ENCODE measurements at regions not wholly inside any gene's neighbourhood (a gene's known extent, or its start where the extent isn't known, plus 50 kb on each side); places are given as distances from the start of the nearest gene placed in this dataset.
A peak's percentile ranks its signal among the peaks of the same experiment; 100 is the strongest.
"Not testable (repeated sequence)": the region's sequence is repeated elsewhere in the genome, so short reads cannot be mapped to it uniquely, and the experiment has no call there.

DNA sequence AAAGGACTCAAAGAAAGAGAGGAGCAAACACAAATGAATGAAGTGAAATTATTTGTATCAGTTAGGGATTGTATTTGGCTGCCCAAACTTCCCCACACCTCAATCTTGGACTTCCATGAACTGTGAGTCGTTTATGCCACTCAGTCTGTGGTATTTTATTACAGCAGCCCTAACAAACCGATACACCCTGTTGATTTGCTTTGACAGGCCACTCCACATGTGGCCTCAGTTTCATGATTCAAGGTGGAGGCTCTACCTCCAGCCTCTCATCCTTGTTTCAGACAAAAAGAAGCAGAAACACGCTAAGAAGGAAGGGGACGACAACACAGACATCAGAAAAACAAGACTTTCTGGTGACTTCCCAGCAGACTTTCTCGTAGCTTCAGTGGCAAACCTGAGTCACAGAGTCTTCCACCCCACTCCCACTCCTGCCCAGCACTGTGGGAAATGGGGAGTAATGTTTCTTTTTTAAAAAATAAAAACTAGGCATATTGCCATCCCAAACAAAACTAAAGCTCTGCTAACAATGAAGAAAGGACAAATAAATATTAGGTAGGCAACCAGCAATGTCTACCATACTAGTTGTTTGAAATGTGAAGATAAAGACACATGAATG is 52.2 kb upstream of the ABCA1 start:
- DNase-seq = no peak

DNA sequence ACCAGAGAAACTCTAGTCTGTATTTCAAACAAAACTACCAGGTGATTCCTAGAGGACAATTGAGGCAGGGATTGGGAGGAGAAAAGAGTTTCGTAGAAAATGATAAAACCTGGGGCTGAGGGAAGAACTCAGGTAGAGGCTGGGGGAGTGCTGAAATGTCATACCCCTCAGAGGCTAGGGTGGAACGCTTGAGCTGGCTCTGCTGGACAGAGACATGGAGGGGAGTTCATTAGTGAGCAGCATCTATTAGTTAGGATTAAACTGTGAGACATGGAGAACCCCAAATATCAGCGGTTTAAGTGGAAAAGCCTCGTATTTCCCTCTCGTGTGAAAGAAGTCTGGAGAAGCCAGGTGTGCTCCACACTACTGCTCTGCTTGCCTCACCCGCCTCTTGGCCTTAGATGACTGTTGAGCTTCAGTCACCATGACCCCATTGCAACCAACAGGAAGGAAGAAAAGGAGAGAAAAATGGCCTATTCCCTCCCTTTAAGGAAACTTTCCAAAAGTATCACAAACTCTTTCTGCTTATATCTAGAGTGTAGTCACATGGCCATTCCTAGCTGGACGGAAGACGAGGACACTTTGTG is 53.7 kb upstream of the ABCA1 start:
- DNase-seq = no peak

DNA sequence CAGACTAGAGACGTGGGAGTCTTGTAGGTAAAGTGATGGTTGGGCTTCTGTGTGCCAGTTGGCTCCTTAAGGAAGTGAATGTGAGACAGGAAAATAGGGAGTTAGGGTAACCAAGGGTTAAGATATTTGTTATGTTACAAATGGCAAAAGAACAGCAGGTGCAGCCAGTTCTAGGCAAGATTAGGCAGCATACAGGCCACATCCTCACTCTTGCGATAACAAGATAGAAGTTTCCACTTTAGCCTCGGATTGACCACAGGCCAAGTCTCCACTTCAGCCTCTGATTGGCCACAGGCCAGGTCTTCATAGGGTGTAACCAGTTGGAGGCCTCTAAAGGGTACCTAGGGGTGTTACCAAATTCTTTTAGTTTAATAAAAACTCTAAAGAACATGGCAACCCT is 54.6 kb upstream of the ABCA1 start:
- DNase-seq = no peak

DNA sequence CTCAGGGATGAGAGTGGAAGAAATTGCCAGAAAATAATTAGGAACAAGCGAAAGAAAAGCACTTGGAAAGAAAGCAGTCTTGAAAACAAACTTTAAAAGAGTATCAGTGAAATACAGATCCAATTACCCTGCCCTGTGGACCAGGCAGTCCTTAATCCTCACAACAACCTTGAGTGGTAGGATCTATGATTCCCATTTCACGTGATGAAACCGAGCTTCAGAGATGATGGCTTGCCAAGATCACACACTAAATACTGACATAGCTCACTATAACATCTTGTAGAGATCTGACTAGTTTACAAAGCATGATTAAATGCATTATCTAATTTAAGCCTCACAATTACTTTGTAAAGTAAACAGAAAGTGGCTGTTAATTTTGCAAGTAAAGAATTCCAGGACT is 55.5 kb upstream of the ABCA1 start:
- DNase-seq = no peak

DNA sequence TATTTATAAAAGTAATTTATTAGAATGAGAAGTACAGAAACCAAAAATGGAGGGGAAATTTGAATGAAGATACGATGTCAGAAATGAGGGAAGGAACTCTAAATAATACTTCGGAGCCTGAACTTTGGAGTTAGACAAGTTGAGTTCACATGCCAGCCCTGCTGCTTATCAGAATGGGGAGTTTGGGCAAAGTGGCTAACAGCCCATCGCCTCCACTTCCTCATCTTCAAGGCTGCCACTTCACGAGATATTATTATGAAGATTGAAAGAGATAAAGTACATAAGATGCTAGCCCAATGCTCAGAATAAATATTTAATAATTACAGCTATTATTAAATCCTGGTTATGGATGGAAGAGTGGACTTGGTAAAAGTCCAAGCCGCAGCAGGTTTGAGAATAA is 56.2 kb upstream of the ABCA1 start:
- no peak for DNase-seq

DNA sequence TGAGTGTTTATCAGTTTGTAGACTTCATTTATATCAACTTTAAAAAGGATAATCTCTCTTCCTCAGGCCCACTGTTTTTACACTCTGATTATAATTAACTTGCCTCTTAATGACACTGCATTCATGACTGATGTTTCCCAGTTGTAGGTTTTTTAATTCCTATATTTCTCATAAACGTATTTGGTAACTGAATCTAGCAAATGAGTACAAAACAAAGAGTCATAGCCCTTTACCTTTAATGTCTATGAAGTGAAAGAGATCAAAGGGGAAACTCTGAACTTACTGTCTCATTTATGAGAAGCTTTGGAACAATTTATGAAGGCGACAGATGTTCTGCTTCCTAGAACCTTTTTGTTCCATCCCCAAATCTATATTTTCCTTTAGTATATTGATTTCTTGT is 56.6 kb upstream of the ABCA1 start:
- no peak for DNase-seq

DNA sequence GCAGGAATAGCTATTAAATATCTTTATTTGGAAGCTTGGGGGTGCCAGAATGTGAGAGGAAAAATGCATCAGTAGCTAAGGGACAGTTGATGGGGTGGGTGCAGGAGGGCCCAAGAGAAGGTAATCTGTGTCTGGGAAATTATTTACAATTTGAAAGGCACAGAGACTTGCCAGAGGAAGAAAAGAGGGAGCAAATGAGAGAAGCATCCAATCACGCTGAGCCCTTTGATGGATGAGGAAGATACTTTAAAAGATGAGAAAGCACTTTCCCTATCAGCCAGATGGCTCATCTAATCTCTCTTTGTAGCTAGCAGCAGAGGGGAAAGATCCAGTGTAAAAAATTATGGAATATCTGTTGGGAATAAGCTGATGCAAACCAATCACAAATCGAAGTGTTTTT is 57.0 kb upstream of the ABCA1 start:
- DNase-seq = no peak

DNA sequence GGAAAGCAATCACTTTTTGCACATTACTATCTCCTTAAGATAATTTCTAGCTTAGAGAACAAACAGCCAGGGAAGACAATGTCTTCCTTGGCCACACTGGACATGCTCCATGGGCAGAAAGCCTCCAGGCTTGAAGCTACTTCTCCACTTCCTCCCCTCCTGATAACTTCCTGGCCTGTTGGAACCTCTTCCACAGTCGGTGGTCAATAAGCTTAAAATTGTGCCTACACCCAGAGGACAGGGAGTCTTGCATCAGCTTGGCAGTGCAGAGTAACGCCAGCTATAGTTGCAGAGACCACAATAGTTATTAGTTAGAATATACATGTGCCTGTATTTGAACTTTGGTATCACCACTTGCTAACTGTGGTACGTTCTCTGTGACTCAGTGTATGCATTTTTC is 58.1 kb upstream of the ABCA1 start:
- no peak for DNase-seq

DNA sequence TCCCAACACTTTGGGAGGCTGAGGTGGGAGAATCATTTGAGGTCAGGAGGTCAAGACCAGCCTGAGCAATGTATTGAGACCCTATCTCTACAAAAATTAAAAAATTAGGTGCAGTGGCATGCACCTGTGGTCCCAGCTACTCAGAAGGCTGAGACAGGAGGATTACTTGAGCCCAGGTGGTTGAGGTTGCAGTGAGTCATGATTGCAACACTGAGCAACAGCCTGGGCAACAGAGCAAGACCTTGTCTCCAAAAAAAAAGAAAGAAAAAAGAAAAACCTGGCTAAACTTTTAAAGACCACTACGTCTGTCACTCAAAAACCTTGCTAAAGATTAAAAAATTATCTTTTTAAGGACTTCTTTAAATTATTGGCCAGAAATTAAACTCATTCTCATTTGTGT is 59.8 kb upstream of the ABCA1 start:
- DNase-seq = no peak

DNA sequence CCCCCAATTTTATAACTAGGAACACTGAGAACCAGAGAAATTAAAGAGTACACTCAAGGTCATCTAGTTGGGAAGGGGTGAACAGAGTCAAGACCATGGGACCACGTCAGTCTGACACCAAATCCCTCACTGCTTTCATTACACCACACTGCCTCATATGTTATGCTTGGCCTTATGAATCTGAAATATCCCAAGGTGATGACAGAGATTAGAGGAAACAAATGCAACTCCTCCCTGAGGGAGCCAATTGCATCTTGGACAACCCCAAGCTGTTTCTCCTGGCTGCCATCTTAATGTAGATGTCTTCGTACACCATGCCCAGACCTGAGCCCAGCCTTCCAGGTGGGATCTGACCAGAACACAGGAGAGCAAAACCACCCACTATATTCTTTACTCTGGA is 60.6 kb upstream of the ABCA1 start:
- DNase-seq = no peak

DNA sequence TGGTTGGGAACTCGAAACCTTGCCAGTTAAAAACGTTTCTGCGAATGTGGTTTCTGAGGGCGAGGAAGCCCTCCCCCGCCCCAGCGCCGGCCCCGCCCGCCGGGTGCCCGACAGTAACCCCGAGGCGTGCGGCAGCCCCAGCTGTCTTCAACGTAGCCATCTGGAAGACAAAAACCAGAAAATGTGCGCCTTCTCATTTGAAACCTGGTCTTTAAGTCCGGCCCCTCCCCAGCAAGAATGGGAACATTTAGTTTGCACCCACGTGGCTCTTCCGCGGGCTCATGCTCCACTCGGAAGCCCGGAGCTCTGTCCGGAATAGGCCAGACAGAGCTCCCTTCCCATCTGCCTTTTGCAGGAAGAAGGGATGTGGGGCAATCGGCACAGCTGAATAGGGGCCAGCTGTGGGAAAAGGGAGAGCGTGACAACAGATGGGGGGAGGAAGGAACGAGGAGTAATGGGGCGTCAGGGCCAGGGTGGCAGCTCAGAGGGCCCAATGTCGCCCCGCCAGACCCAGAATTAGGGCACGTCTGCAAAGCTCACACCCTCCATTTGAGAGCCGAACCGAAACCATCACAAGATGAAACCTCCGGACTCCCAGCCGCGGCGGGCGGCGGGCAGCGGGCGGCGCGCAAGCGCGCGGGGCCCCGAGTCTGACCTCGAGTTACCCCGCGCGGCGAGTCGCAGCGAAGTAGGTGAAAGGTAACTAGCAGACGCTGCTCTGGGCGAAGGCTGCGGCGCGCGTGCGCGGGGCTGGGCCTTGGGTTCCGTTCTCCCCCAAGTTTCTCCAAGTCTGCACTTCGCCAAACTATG is 63.4 kb upstream of the ABCA1 start:
- peak; percentile 80 for DNase-seq

DNA sequence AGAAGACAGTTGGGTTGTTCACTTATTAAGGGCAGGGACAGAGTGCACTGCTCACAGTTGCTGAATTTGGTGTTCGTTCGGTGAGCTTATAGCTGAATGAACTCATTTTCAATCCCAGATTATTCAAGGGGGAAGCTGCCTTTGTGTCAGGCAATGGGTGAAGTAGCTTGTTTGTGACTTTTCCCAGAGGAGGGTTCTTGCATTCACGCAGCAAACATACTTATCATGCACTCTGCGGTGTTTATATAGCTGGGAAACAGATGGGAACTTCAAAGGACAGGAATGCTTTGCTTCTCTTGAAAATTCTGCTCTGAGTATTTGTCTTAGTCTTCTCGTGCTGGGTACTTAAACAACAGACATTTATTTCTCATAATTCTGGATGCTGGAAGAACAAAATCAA is 64.7 kb upstream of the ABCA1 start:
- no peak for DNase-seq

DNA sequence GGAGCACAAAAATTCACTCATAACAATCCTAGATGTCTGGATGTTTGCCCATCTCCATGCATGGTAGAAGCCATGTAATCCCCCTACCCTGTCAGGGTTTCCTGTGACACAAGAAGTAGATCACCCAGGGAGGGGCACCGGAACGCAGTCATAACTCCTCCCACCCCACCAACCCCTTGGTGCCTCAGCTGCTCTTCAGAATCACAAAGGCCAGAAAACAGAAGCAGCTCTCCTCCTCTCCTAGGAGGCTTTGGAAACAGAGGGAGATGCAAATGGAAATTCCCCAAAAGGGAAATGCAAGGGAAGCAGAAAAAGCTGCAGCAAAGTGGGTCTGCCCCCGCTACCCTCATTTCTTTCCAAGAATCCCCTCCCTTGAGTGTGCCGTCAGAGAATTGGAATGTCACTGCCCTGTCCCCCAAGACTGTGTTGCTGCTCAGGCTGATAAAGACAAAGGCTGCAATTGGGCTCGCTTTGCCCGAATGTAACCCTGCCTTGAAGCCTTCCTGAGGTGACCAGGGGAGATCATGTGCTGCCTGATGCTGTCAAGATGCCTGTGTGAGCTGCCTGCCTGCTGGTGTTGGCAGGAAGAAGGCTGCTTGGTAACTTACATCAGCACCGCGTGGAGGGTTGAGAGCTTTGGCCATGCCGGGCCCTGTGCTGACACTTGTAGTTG is 65.5 kb upstream of the ABCA1 start:
- DNase-seq = no peak

DNA sequence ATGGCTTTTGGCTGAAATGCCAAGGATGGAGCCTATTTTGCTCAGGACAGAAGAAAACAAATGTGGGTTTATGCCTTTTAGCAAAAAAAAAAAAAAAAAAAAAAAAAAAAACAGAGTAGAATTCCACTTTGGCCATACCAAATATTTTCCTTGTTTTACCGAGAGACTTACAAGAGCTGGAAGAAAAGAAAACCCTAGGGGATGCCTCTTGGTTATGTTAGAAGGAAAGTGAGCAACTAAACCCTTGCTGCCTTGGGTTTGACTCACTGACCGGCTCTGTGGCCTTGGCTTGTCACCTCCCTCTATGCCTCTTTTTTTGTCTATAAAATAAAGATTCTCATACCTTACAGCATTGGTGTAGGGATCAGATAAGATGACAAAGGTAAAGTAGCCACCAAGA is 69.6 kb upstream of the ABCA1 start:
- DNase-seq = no peak

DNA sequence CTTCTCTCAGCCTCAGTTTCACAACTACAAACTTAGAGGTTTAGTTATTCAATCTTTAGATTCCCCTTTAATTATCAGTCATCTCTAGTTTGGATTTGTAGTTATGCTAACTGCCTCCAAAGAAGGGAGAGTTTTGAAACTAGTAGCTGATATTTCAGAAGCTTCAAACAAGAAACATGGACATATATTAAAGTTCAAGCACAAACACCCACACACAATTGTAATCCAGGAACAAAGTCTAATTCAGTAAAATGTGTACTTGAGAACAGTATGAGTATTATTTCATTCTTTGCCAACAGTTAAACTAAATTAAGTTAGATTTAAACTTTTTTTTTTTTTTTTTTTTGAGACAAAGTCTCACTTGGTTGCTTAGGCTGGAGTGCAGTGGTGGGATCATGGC is 71.2 kb upstream of the ABCA1 start:
- DNase-seq = no peak

DNA sequence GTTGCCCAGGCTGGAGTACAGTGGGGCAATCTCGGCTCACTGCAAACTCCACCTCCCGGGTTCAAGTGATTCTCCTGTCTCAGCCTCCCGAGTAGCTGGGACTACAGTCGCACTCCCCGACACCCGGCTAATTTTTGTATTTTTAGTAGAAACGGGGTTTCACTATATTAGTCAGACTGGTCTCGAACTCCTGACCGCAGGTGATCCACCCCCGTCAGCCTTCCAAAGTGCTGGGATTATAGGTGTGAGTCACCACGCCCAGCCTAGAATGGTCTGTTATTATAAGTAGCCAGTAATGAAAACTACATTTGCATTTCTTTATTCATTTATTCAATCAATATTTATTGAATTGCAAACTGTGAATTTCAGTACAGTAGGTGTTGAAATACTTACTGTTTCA is 72.6 kb upstream of the ABCA1 start:
- DNase-seq = not testable (repeated sequence)

DNA sequence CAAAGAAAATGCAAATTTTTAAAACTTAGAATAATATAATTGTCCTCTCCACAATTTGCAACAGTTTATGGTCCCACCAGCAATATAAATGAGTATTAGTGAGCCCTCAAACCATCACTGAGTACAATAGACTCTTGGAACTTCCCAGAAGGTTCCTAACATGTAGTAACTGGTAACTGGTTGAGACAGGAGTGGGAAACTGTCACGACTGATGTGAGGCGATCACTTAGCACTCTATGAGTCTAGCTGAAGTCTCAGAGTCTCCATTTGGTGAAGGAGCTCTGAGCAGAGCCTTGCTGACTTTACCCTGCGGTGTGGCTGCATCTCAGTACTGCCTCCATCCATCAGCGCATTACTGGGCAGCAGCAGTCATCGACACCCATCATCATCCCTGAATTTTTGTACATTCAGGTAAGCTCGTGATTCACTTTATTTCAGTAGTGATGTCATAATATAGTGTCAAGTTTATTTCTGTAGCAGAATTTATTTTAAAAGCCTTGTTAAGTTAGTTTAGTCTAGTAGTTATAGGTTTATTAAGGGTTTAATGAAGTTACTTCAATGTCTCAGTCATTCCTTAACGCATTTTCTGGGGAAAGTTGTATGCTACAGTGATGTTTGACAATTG is 76.6 kb upstream of the ABCA1 start:
- DNase-seq = no peak

DNA sequence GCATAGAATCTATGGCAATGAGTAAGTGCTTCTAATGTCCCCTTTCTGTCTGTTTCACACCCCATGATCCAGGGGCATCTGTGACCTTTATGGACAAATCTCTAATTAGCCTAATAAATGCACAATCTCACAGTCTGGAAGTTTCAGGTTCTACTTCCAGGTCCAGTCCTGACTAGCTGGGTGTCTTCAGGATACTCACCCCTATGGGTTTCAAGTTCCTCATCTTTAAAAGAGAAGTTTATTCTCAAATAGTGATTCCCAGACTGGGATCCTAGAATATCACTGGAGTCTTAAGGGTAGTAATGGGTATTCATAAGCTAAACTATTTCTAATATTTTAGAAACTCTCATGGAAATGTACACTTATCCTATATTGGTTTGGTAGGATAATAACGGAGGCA is 77.2 kb upstream of the ABCA1 start:
- DNase-seq = no peak

DNA sequence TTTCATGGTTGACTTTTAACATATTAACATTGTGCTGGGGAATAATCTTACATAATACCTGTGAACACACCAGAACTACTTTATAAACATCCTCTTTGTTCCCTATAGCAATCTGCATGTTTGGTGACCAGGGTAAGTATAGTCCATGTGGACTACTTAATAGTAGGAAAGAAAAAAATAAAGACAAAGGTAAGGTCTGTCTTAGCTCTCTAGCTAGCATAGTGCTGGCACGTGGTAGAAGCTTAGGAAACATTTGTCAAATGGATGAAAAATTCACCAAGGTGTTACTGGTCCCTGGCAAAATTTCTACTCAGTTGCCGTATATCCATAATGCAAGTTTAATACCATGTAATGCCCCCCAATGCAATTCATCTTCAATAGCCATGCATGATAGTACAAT is 78.6 kb upstream of the ABCA1 start:
- no peak for DNase-seq

DNA sequence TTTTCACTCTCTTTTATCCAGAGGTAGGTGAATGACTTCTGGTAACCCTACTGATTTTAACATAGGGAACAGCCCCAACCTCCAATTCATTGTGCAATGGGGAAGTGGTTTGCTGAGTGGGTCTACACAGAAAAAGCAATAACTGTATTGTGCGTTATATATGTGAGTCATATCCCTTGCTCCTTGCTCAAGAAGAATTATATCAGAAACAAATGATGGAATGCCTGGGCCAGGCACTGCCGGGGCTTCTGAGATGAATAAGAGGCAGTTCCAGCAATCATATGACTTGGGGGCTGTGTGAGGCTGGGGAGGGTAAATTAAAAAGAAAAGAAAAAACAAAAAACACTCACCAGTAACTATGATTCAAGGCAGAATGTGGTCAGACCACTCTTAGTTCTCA is 79.2 kb upstream of the ABCA1 start:
- DNase-seq = no peak

DNA sequence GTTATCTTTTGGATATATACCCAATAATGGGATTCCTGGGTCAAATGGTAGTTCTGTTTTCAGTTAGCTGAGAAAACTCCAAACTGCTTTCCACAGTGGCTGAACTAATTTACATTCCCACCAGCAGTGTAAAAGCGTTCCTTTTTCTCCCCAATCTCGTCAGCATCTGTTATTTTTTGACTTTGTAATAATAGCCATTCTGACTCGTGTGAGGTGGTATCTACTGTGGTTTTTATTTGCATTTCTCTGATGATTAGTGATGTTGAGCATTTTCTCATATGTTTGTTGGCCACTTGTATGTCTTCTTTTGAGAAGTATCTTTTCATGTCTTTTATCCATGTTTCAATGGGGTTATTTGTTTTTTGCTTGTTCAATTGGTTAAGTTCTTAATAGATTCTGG is 82.1 kb upstream of the ABCA1 start:
- DNase-seq = not testable (repeated sequence)

DNA sequence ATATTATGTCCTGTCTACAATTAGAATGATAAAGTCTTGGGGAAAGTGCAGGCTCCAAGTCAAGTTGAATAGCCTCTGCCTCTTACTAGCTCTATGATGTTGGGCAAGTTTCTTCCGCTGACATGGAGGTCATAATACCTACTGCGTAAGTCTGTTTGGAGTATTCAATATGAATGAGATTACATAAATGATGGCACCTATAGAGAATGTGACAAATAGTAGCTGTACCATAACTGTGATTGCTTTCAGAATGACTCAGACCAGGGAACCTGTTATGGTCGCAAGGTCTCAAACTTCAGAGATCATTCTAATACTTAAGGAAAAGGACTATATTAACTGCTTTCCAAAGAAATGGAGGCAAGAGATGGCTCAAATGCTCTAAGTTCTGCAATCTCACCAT is 94.0 kb upstream of the ABCA1 start:
- no peak for DNase-seq

DNA sequence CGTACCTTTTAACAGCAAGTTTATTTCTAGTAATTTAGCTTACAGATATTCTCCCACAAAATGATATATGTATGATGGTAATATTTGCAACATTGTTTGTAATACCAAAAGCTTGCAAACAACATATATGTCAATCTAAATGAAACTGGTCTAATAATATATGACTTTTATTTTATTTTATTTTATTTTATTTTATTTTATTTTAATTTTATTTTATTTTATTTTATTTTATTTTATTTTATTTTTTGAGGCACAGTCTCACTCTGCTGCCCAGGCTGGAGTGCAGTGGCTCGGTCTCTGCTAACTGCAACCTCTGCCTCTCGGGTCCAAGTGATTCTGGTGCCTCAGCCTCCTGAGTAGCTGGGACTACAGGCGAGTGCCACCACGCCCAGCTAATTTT is 94.6 kb upstream of the ABCA1 start:
- not testable (repeated sequence) for DNase-seq

DNA sequence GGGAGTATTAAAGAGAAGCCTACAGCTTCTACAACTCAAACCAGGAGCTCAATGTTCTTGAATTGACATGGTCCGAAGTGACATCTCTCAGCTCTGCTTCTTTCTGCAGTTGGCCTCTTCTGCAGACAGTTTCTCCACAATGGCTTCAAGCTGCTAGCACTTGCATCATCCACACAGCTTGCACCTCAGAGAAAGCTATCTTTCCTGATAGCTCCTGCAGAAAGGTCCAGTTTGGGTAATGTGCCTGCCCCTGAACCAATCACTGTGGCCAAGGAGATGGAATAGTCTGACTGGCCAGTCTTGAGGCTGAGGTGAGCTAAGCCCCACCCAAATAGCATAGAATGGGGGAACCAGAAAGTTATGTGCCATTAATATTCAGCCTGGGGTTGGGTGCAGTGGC is 95.8 kb upstream of the ABCA1 start:
- no peak for DNase-seq

All from stimulated activated CD4-positive, alpha-beta T cell treated with anti-CD3 and anti-CD28 coated beads, Interleukin-4, amount 100 ng/mL, for 24 hours (primary cell).